ENCODE measurements at regions not wholly inside any gene's neighbourhood (a gene's known extent, or its start where the extent isn't known, plus 50 kb on each side); places are given as distances from the start of the nearest gene placed in this dataset.

DNA sequence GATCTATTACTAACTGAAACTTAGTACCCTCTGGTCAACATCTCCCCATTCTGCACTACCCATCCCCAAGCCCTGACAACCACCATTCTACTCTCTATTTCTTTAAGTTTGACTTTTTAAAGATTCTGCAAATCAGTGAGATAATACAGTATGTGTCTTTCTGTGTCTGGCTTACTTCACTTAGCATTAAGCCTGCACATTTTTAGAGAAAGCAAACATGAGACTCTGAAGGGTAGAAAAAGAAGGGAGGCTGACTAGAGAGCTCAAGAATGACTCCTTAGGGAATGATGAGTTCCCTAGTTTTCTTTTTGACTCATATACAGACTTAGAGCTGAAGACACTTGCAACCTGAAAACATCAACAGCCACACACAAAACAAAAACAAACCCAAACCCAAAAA lies 311.3 kb downstream of the SQOR start:
- no peak for DNase-seq
- Histone ChIP-seq H3K27ac (no peak overlapping the region), H3K36me3 (replicated peaks in 1 of 2) (no peaks in the 10 kb centered on the region), H3K4me3 (no peak overlapping the region), H3K27me3 (no peaks in the 10 kb centered on the region), H3K9me3 (replicated peaks in 1 of 3) (no peaks in the 10 kb centered on the region), H3K4me1 (replicated peaks in 1 of 2) (no peaks in the 10 kb centered on the region)
- intact Hi-C loops (cut with DNase I), result no loop called here
- no peak for TF ChIP-seq POLR2A (IDR thresholded peaks at IDR 0.05)
- TF ChIP-seq, protein P1, sequence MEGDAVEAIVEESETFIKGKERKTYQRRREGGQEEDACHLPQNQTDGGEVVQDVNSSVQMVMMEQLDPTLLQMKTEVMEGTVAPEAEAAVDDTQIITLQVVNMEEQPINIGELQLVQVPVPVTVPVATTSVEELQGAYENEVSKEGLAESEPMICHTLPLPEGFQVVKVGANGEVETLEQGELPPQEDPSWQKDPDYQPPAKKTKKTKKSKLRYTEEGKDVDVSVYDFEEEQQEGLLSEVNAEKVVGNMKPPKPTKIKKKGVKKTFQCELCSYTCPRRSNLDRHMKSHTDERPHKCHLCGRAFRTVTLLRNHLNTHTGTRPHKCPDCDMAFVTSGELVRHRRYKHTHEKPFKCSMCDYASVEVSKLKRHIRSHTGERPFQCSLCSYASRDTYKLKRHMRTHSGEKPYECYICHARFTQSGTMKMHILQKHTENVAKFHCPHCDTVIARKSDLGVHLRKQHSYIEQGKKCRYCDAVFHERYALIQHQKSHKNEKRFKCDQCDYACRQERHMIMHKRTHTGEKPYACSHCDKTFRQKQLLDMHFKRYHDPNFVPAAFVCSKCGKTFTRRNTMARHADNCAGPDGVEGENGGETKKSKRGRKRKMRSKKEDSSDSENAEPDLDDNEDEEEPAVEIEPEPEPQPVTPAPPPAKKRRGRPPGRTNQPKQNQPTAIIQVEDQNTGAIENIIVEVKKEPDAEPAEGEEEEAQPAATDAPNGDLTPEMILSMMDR (IDR thresholded peaks at IDR 0.05), result no peak

DNA sequence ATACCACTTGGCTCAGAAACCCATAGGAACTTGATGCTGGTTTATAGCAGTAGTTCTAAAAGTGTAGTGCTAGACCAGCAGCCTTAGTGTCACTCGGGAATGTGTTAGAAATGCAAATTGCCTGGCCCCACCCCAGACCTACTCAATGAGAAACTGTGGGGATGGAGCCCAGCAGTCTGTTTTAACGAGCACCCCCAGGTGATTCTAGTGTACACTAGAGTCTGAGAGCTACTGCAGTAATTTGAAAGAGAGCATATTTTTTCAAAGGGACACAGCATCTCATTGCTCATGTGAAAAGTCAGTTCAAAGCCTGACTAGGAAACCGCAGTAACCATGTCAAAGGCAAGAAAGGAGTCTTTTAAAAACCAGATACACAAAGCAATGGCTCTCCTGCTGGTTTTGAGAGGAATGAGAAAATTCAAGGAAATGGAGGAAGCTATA lies 313.4 kb downstream of the SQOR start:
- Histone ChIP-seq H3K9me3 (replicated peaks in 1 of 3) (no peaks in the 10 kb centered on the region), H3K27ac (no peak overlapping the region), H3K36me3 (replicated peaks in 1 of 2) (no peaks in the 10 kb centered on the region), H3K27me3 (no peaks in the 10 kb centered on the region), H3K4me1 (replicated peaks in 1 of 2) (no peaks in the 10 kb centered on the region), H3K4me3 (no peak overlapping the region)
- TF ChIP-seq, protein P1 (IDR thresholded peaks at IDR 0.05), result no peak
- no peak for TF ChIP-seq POLR2A (IDR thresholded peaks at IDR 0.05)
- no peak for DNase-seq
- WGBS, 4 donors, result 23 to 30% (median 25%) methylated on average over 3 of the region's 3 CpGs
- intact Hi-C loops (cut with DNase I), result no loop called here

DNA sequence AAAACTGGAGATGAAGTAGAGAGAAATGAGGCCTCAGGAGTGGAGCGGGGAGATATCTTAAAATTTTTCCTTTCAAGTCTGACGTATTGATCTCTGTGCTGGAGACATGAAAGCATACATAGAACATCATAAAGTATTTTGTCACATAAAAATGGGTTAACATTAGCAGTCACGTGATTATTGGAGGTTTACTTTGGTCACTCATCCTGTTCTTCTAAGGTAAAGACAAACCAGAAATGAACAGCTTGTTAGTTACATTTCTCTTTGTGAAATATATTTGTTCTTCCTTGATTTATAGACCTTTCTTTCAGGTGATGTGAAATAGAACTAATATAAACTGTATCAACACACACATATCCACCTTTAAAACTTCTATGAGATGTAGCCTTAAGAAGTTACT lies 324.1 kb downstream of the SQOR start:
- H3K4me3 ChIP-seq, result no peak overlapping the region
- no peak overlapping the region for H3K27ac ChIP-seq
- DNase-seq, result no peak
- no peaks in the 10 kb centered on the region for H3K36me3 ChIP-seq (replicated peaks in 1 of 2)
- 67 to 71% (median 69%) methylated on average over 3 of the region's 3 CpGs for WGBS, 4 donors
- intact Hi-C loops (cut with DNase I), result no loop called here
- TF ChIP-seq POLR2A (IDR thresholded peaks at IDR 0.05), result no peak
- TF ChIP-seq, protein P1 (IDR thresholded peaks at IDR 0.05), result no peak
- no peaks in the 10 kb centered on the region for H3K9me3 ChIP-seq (replicated peaks in 1 of 3)
- no peaks in the 10 kb centered on the region for H3K27me3 ChIP-seq
- no peaks in the 10 kb centered on the region for H3K4me1 ChIP-seq (replicated peaks in 1 of 2)

DNA sequence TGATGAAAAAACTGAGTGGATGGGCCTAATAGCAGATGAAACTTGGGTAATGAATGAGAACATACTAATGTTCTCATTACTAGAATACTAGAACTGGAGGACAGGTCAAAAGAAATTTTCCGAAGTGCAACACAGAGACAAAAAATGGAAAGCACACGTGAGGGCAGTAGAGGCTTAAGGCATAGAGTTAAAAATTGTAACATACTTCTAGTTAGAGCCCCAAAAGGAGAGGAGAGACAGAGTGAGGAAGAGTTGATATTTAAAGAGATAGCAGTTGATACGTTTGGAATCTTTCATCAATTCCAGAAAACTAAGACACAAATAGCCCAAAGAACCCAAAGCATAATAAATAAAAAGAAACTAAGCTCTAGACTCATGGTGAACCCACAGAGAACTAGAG lies 327.9 kb downstream of the SQOR start:
- H3K27me3 ChIP-seq, result no peaks in the 10 kb centered on the region
- no peaks in the 10 kb centered on the region for H3K4me1 ChIP-seq (replicated peaks in 1 of 2)
- no peak overlapping the region for H3K27ac ChIP-seq
- no peaks in the 10 kb centered on the region for H3K9me3 ChIP-seq (replicated peaks in 1 of 3)
- TF ChIP-seq, protein P1 (IDR thresholded peaks at IDR 0.05), result no peak
- TF ChIP-seq POLR2A (IDR thresholded peaks at IDR 0.05), result no peak
- H3K4me3 ChIP-seq, result no peak overlapping the region
- intact Hi-C loops (cut with DNase I), result no loop called here
- 68 to 84% (median 75%) methylated on average over 3 of the region's 3 CpGs for WGBS, 4 donors
- H3K36me3 ChIP-seq (replicated peaks in 1 of 2), result no peaks in the 10 kb centered on the region
- no peak for DNase-seq

Measured in adrenal gland (tissue), 9 donors.